Trophoblast cell (in vitro differentiated cells and primary cell): ENCODE measurements at regions not wholly inside any gene's neighbourhood (a gene's known extent, or its start where the extent isn't known, plus 50 kb on each side); places are given as distances from the start of the nearest gene placed in this dataset.
"Not testable (repeated sequence)": the region's sequence is repeated elsewhere in the genome, so short reads cannot be mapped to it uniquely, and the experiment has no call there.

Source experiments
- DNase-seq, 2 donors: peaks; one replicate each; pipeline ENCODE4 v3.0.0-alpha.2; 2016
- H2AFZ ChIP-seq: 2 replicates; pipeline ENCODE4 v1.6.1; 2013; ENCODE audit warnings: low read length, moderate library complexity, mild to moderate bottlenecking; ENCODE audit not compliant: insufficient read depth, poor library complexity
- H2AK5ac ChIP-seq: 2 replicates; pipeline ENCODE4 v1.6.1; 2013; ENCODE audit warnings: mild to moderate bottlenecking, low read length
- H2BK120ac ChIP-seq: 2 replicates; pipeline ENCODE4 v1.6.1; 2013; ENCODE audit warnings: low read length, mild to moderate bottlenecking, moderate library complexity; ENCODE audit not compliant: insufficient read depth, poor library complexity
- H2BK12ac ChIP-seq: 2 replicates; pipeline ENCODE4 v1.6.1; 2013; ENCODE audit warnings: mild to moderate bottlenecking, low read length, moderate library complexity
- H2BK5ac ChIP-seq: 2 replicates; pipeline ENCODE4 v1.6.1; 2013; ENCODE audit warnings: low read length, low read depth, moderate library complexity, mild to moderate bottlenecking; ENCODE audit not compliant: poor library complexity
- H3K14ac ChIP-seq: 2 replicates; pipeline ENCODE4 v1.6.1; 2013; ENCODE audit warnings: mild to moderate bottlenecking, low read length
- H3K18ac ChIP-seq: 2 replicates; pipeline ENCODE4 v1.6.1; 2013; ENCODE audit warnings: mild to moderate bottlenecking, low read length
- H3K23ac ChIP-seq: 2 replicates; pipeline ENCODE4 v1.6.1; 2013; ENCODE audit warnings: low read length
- H3K27ac ChIP-seq: 2 replicates; pipeline ENCODE4 v1.5.1; 2013; ENCODE audit warnings: low read depth, mild to moderate bottlenecking, inconsistent platforms, low read length, moderate library complexity
- H3K27me3 ChIP-seq: 2 replicates; pipeline ENCODE4 v1.6.1; 2013; ENCODE audit warnings: inconsistent platforms, mild to moderate bottlenecking, low read length, moderate library complexity; ENCODE audit not compliant: insufficient read depth
- H3K36me3 ChIP-seq, 2 experiments: 1 replicate in 1 of 2; 2 replicates in 1 of 2; pipeline ENCODE4 v1.6.1; 2013; ENCODE audit warnings: low read length in 2 of 2, mild to moderate bottlenecking in 2 of 2, moderate library complexity in 1 of 2; ENCODE audit not compliant: insufficient read depth in 2 of 2, control insufficient read depth in 1 of 2
- H3K4ac ChIP-seq: 2 replicates; pipeline ENCODE4 v1.6.1; 2013; ENCODE audit warnings: low read depth, mild to moderate bottlenecking, low read length, moderate library complexity
- H3K4me1 ChIP-seq, 2 experiments: 1 replicate in 1 of 2; 2 replicates in 1 of 2; pipeline ENCODE4 v1.6.1; 2013; ENCODE audit warnings: low read length in 2 of 2, mild to moderate bottlenecking in 2 of 2, moderate library complexity in 1 of 2; ENCODE audit not compliant: insufficient read depth in 2 of 2, control insufficient read depth in 1 of 2
- H3K4me2 ChIP-seq: 2 replicates; pipeline ENCODE4 v1.6.1; 2013; ENCODE audit warnings: inconsistent platforms, mild to moderate bottlenecking, low read length, moderate library complexity
- H3K4me3 ChIP-seq: 2 replicates; pipeline ENCODE4 v1.5.1; 2013; ENCODE audit warnings: mild to moderate bottlenecking, low read depth, low read length, inconsistent platforms
- H3K79me1 ChIP-seq: one replicate; pipeline ENCODE4 v1.6.1; 2013; ENCODE audit warnings: low read length
- H3K79me2 ChIP-seq: 2 replicates; pipeline ENCODE4 v1.6.1; 2013; ENCODE audit warnings: low read length, mild to moderate bottlenecking; ENCODE audit not compliant: control insufficient read depth, insufficient read depth, poor library complexity
- H3K9ac ChIP-seq: 2 replicates; pipeline ENCODE4 v1.6.1; 2013; ENCODE audit warnings: mild to moderate bottlenecking, low read length
- H3K9me3 ChIP-seq: 2 replicates; pipeline ENCODE4 v1.6.1; 2013; ENCODE audit warnings: low read depth, mild to moderate bottlenecking, control low read depth, inconsistent platforms, low read length; ENCODE audit not compliant: insufficient read depth
- H4K12ac ChIP-seq: 2 replicates; pipeline ENCODE4 v1.6.1; 2013; ENCODE audit warnings: low read depth, mild to moderate bottlenecking, low read length, moderate library complexity
- H4K8ac ChIP-seq: 2 replicates; pipeline ENCODE4 v1.6.1; 2013; ENCODE audit warnings: low read depth, mild to moderate bottlenecking, low read length, moderate library complexity
- H4K91ac ChIP-seq: one replicate; pipeline ENCODE4 v1.6.1; 2013; ENCODE audit warnings: low read depth, mild to moderate bottlenecking, low read length, moderate library complexity
- WGBS: extraction: QIAGEN DNeasy Blood & Tissue Kit; methylation state at CpG from one replicate; pipeline ENCODE4 v1.1.7; 2013; ENCODE audit warnings: missing lambda C conversion rate; ENCODE audit not compliant: insufficient read length, insufficient coverage; ENCODE audit errors: extremely low coverage; 5-methylcytosine and 5-hydroxymethylcytosine counted together

- WGBS, result no CpG with 5 or more reads among the region's 2 CpGs
- no peak for DNase-seq
- Histone ChIP-seq H4K12ac (no peak overlapping the region), H3K79me1 (no peaks in the 10 kb centered on the region), H3K4me2 (no peak overlapping the region), H3K14ac (no peak overlapping the region), H2AK5ac (no peak overlapping the region), H3K9ac (no peak overlapping the region), H3K27me3 (no peaks in the 10 kb centered on the region), H2AFZ (no peak overlapping the region), H3K4me1 (no peaks in the 10 kb centered on the region), H2BK5ac (no peak overlapping the region), H2BK120ac (no peak overlapping the region), H3K36me3 (no peaks in the 10 kb centered on the region), H4K91ac (no peak overlapping the region), H3K23ac (no peak overlapping the region), H3K18ac (no peak overlapping the region), H3K27ac (no peak overlapping the region), H3K4ac (no peak overlapping the region), H2BK12ac (no peak overlapping the region), H3K4me3 (no peak overlapping the region), H3K9me3 (peaks cover 7% of the 10 kb centered on the region), H4K8ac (no peak overlapping the region), H3K79me2 (no peaks in the 10 kb centered on the region)
Measured at GRCh38 chr2:129831018-129831417, 148.4 kb upstream of the RAB6C start.

GRCh38 chr2:129833465-129833864 is 146.0 kb upstream of the RAB6C start:
- not testable (repeated sequence) for H3K23ac ChIP-seq, H3K9me3 ChIP-seq, H3K79me2 ChIP-seq, DNase-seq, H3K14ac ChIP-seq, H3K36me3 ChIP-seq, H4K8ac ChIP-seq, H2BK5ac ChIP-seq, H3K79me1 ChIP-seq, H3K9ac ChIP-seq, H3K27ac ChIP-seq, H3K4me3 ChIP-seq, H4K12ac ChIP-seq, H2BK12ac ChIP-seq, H2AK5ac ChIP-seq, H4K91ac ChIP-seq, H3K4me1 ChIP-seq, H3K27me3 ChIP-seq, H3K4ac ChIP-seq, H2BK120ac ChIP-seq, H3K4me2 ChIP-seq, H3K18ac ChIP-seq, H2AFZ ChIP-seq
- WGBS, result no CpG with 5 or more reads among the region's 20 CpGs

- Histone ChIP-seq H3K9ac (no peak overlapping the region), H2AFZ (no peak overlapping the region), H3K14ac (no peak overlapping the region), H3K79me1 (no peaks in the 10 kb centered on the region), H3K4me3 (no peak overlapping the region), H2AK5ac (no peak overlapping the region), H3K18ac (no peak overlapping the region), H3K79me2 (no peaks in the 10 kb centered on the region), H3K36me3 (no peaks in the 10 kb centered on the region), H2BK120ac (no peak overlapping the region), H3K4me2 (no peak overlapping the region), H3K27ac (no peak overlapping the region), H3K9me3 (no peaks in the 10 kb centered on the region), H4K91ac (no peak overlapping the region), H3K4ac (no peak overlapping the region), H3K4me1 (no peaks in the 10 kb centered on the region), H2BK5ac (no peak overlapping the region), H2BK12ac (no peak overlapping the region), H3K27me3 (no peaks in the 10 kb centered on the region), H4K12ac (no peak overlapping the region), H4K8ac (no peak overlapping the region), H3K23ac (no peak overlapping the region)
- no peak for DNase-seq
- WGBS, result no CpG with 5 or more reads among the region's 1 CpG
Measured at GRCh38 chr2:129847043-129847442, 132.4 kb upstream of the RAB6C start.

GRCh38 chr2:129849559-129850160 is 129.8 kb upstream of the RAB6C start:
- Histone ChIP-seq H3K79me2 (no peaks in the 10 kb centered on the region), H3K27me3 (no peaks in the 10 kb centered on the region), H2AK5ac (no peak overlapping the region), H3K14ac (no peak overlapping the region), H4K12ac (no peak overlapping the region), H3K36me3 (no peaks in the 10 kb centered on the region), H3K23ac (no peak overlapping the region), H3K4me1 (no peaks in the 10 kb centered on the region), H3K79me1 (no peaks in the 10 kb centered on the region), H4K8ac (no peak overlapping the region), H3K9ac (no peak overlapping the region), H3K27ac (no peak overlapping the region), H2BK12ac (no peak overlapping the region), H3K18ac (no peak overlapping the region), H2BK120ac (no peak overlapping the region), H2BK5ac (no peak overlapping the region), H3K4me3 (no peak overlapping the region), H2AFZ (no peak overlapping the region), H3K4ac (no peak overlapping the region), H3K4me2 (no peak overlapping the region), H4K91ac (no peak overlapping the region), H3K9me3 (no peaks in the 10 kb centered on the region)
- WGBS, result no CpG with 5 or more reads among the region's 6 CpGs
- peak; percentile 1 to 91 for DNase-seq
